ENCODE measurements at regions not wholly inside any gene's neighbourhood (a gene's known extent, or its start where the extent isn't known, plus 50 kb on each side); places are given as distances from the start of the nearest gene placed in this dataset.

GRCh38 chr2:11967946-11968465, 221.6 kb downstream of the LPIN1 start:
- Histone ChIP-seq H3K4me3 (ENCODE audit: low read length) (no peak overlapping the region), H3K36me3 (ENCODE audit: control insufficient read depth, insufficient read depth, low read length) (no peaks in the 10 kb centered on the region), H3K9ac (ENCODE audit: low read length) (no peak overlapping the region), H3K4me1 (ENCODE audit: control insufficient read depth, insufficient read depth, low read length) (no peaks in the 10 kb centered on the region), H3K27me3 (ENCODE audit: control insufficient read depth, insufficient read depth, low read length) (no peaks in the 10 kb centered on the region), H3K9me3 (ENCODE audit: control insufficient read depth, low read length) (no peaks in the 10 kb centered on the region)

GRCh38 chr2:11968521-11968920, 222.1 kb downstream of the LPIN1 start:
- Histone ChIP-seq H3K9ac (ENCODE audit: low read length) (no peak overlapping the region), H3K27me3 (ENCODE audit: control insufficient read depth, insufficient read depth, low read length) (no peaks in the 10 kb centered on the region), H3K4me1 (ENCODE audit: control insufficient read depth, insufficient read depth, low read length) (no peaks in the 10 kb centered on the region), H3K9me3 (ENCODE audit: control insufficient read depth, low read length) (no peaks in the 10 kb centered on the region), H3K36me3 (ENCODE audit: control insufficient read depth, insufficient read depth, low read length) (no peaks in the 10 kb centered on the region), H3K4me3 (ENCODE audit: low read length) (no peak overlapping the region)

GRCh38 chr2:11969774-11970173, 223.3 kb downstream of the LPIN1 start:
- no peak overlapping the region for H3K4me3 ChIP-seq (ENCODE audit: low read length)
- H3K9ac ChIP-seq (ENCODE audit: low read length) = no peak overlapping the region
- H3K36me3 ChIP-seq (ENCODE audit: control insufficient read depth, insufficient read depth, low read length) = no peaks in the 10 kb centered on the region
- H3K4me1 ChIP-seq (ENCODE audit: control insufficient read depth, insufficient read depth, low read length) = no peaks in the 10 kb centered on the region
- H3K9me3 ChIP-seq (ENCODE audit: control insufficient read depth, low read length) = no peaks in the 10 kb centered on the region
- no peaks in the 10 kb centered on the region for H3K27me3 ChIP-seq (ENCODE audit: control insufficient read depth, insufficient read depth, low read length)

GRCh38 chr2:11974573-11974972, 228.1 kb downstream of the LPIN1 start:
- no peaks in the 10 kb centered on the region for H3K27me3 ChIP-seq (ENCODE audit: control insufficient read depth, insufficient read depth, low read length)
- H3K4me3 ChIP-seq (ENCODE audit: low read length) = no peak overlapping the region
- H3K9me3 ChIP-seq (ENCODE audit: control insufficient read depth, low read length) = no peaks in the 10 kb centered on the region
- H3K36me3 ChIP-seq (ENCODE audit: control insufficient read depth, insufficient read depth, low read length) = no peaks in the 10 kb centered on the region
- no peaks in the 10 kb centered on the region for H3K4me1 ChIP-seq (ENCODE audit: control insufficient read depth, insufficient read depth, low read length)
- H3K9ac ChIP-seq (ENCODE audit: low read length) = no peak overlapping the region

GRCh38 chr2:11975373-11975772, 228.9 kb downstream of the LPIN1 start:
- Histone ChIP-seq H3K9ac (ENCODE audit: low read length) (no peak overlapping the region), H3K27me3 (ENCODE audit: control insufficient read depth, insufficient read depth, low read length) (no peaks in the 10 kb centered on the region), H3K9me3 (ENCODE audit: control insufficient read depth, low read length) (no peaks in the 10 kb centered on the region), H3K4me3 (ENCODE audit: low read length) (no peak overlapping the region), H3K4me1 (ENCODE audit: control insufficient read depth, insufficient read depth, low read length) (no peaks in the 10 kb centered on the region), H3K36me3 (ENCODE audit: control insufficient read depth, insufficient read depth, low read length) (no peaks in the 10 kb centered on the region)

GRCh38 chr2:11976073-11976472, 229.6 kb downstream of the LPIN1 start:
- no peaks in the 10 kb centered on the region for H3K36me3 ChIP-seq (ENCODE audit: control insufficient read depth, insufficient read depth, low read length)
- no peaks in the 10 kb centered on the region for H3K9me3 ChIP-seq (ENCODE audit: control insufficient read depth, low read length)
- H3K9ac ChIP-seq (ENCODE audit: low read length) = no peak overlapping the region
- H3K4me3 ChIP-seq (ENCODE audit: low read length) = no peak overlapping the region
- no peaks in the 10 kb centered on the region for H3K27me3 ChIP-seq (ENCODE audit: control insufficient read depth, insufficient read depth, low read length)
- no peaks in the 10 kb centered on the region for H3K4me1 ChIP-seq (ENCODE audit: control insufficient read depth, insufficient read depth, low read length)

GRCh38 chr2:11977766-11978524, 231.5 kb downstream of the LPIN1 start:
- Histone ChIP-seq H3K27me3 (ENCODE audit: control insufficient read depth, insufficient read depth, low read length) (no peaks in the 10 kb centered on the region), H3K4me1 (ENCODE audit: control insufficient read depth, insufficient read depth, low read length) (no peaks in the 10 kb centered on the region), H3K9me3 (ENCODE audit: control insufficient read depth, low read length) (no peaks in the 10 kb centered on the region), H3K36me3 (ENCODE audit: control insufficient read depth, insufficient read depth, low read length) (no peaks in the 10 kb centered on the region), H3K4me3 (ENCODE audit: low read length) (no peak overlapping the region), H3K9ac (ENCODE audit: low read length) (no peak overlapping the region)

GRCh38 chr2:11980809-11981208, 234.4 kb downstream of the LPIN1 start:
- H3K4me1 ChIP-seq (ENCODE audit: control insufficient read depth, insufficient read depth, low read length) = no peaks in the 10 kb centered on the region
- no peaks in the 10 kb centered on the region for H3K9me3 ChIP-seq (ENCODE audit: control insufficient read depth, low read length)
- no peak overlapping the region for H3K9ac ChIP-seq (ENCODE audit: low read length)
- no peak overlapping the region for H3K4me3 ChIP-seq (ENCODE audit: low read length)
- no peaks in the 10 kb centered on the region for H3K27me3 ChIP-seq (ENCODE audit: control insufficient read depth, insufficient read depth, low read length)
- no peaks in the 10 kb centered on the region for H3K36me3 ChIP-seq (ENCODE audit: control insufficient read depth, insufficient read depth, low read length)

GRCh38 chr2:11983401-11983800, 237.0 kb downstream of the LPIN1 start:
- Histone ChIP-seq H3K9ac (ENCODE audit: low read length) (no peak overlapping the region), H3K4me1 (ENCODE audit: control insufficient read depth, insufficient read depth, low read length) (no peaks in the 10 kb centered on the region), H3K4me3 (ENCODE audit: low read length) (no peak overlapping the region)

GRCh38 chr2:11983870-11984269, 237.4 kb downstream of the LPIN1 start:
- no peaks in the 10 kb centered on the region for H3K9me3 ChIP-seq (ENCODE audit: control insufficient read depth, low read length)
- no peak overlapping the region for H3K4me3 ChIP-seq (ENCODE audit: low read length)
- no peaks in the 10 kb centered on the region for H3K36me3 ChIP-seq (ENCODE audit: control insufficient read depth, insufficient read depth, low read length)

More at GRCh38 chr2:11983401-11983800, 237.0 kb downstream of the LPIN1 start:
- Histone ChIP-seq H3K27me3 (ENCODE audit: control insufficient read depth, insufficient read depth, low read length) (no peaks in the 10 kb centered on the region), H3K36me3 (ENCODE audit: control insufficient read depth, insufficient read depth, low read length) (no peaks in the 10 kb centered on the region), H3K9me3 (ENCODE audit: control insufficient read depth, low read length) (no peaks in the 10 kb centered on the region)

GRCh38 chr2:11984316-11985158, 238.1 kb downstream of the LPIN1 start:
- no peak overlapping the region for H3K9ac ChIP-seq (ENCODE audit: low read length)
- no peaks in the 10 kb centered on the region for H3K9me3 ChIP-seq (ENCODE audit: control insufficient read depth, low read length)
- H3K27me3 ChIP-seq (ENCODE audit: control insufficient read depth, insufficient read depth, low read length) = no peaks in the 10 kb centered on the region
- no peak overlapping the region for H3K4me3 ChIP-seq (ENCODE audit: low read length)
- no peaks in the 10 kb centered on the region for H3K36me3 ChIP-seq (ENCODE audit: control insufficient read depth, insufficient read depth, low read length)
- no peaks in the 10 kb centered on the region for H3K4me1 ChIP-seq (ENCODE audit: control insufficient read depth, insufficient read depth, low read length)

More at GRCh38 chr2:11983870-11984269, 237.4 kb downstream of the LPIN1 start:
- no peaks in the 10 kb centered on the region for H3K4me1 ChIP-seq (ENCODE audit: control insufficient read depth, insufficient read depth, low read length)
- H3K27me3 ChIP-seq (ENCODE audit: control insufficient read depth, insufficient read depth, low read length) = no peaks in the 10 kb centered on the region
- H3K9ac ChIP-seq (ENCODE audit: low read length) = no peak overlapping the region

Data from mucosa of stomach (tissue), 1 donor.